ENCODE measurements at regions not wholly inside any gene's neighbourhood (a gene's known extent, or its start where the extent isn't known, plus 50 kb on each side); places are given as distances from the start of the nearest gene placed in this dataset.

DNA sequence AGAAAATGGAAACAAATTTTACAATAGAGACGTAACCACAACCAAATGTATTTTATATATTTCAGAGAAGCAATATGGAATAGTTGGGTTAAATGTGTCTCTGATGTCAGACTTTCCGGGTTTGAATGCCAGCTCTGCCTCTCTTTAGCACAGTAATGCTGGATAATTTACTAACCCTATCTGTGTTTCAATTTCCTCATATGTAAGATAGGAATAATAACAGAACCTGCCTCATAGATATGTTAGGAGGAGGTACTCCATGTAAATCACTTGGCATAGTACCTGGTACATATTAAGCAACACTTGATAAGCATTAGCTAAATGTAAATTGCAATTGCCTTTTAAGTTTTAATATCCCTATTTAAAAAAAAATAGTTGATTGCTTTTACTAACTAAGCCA lies 231.3 kb upstream of the ZC3H15 start:
- TF ChIP-seq, protein P1, sequence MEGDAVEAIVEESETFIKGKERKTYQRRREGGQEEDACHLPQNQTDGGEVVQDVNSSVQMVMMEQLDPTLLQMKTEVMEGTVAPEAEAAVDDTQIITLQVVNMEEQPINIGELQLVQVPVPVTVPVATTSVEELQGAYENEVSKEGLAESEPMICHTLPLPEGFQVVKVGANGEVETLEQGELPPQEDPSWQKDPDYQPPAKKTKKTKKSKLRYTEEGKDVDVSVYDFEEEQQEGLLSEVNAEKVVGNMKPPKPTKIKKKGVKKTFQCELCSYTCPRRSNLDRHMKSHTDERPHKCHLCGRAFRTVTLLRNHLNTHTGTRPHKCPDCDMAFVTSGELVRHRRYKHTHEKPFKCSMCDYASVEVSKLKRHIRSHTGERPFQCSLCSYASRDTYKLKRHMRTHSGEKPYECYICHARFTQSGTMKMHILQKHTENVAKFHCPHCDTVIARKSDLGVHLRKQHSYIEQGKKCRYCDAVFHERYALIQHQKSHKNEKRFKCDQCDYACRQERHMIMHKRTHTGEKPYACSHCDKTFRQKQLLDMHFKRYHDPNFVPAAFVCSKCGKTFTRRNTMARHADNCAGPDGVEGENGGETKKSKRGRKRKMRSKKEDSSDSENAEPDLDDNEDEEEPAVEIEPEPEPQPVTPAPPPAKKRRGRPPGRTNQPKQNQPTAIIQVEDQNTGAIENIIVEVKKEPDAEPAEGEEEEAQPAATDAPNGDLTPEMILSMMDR (IDR thresholded peaks at IDR 0.05) = no peak
- no peak for TF ChIP-seq POLR2A (IDR thresholded peaks at IDR 0.05)
